Body of pancreas (tissue), 1 donor: ENCODE measurements at regions not wholly inside any gene's neighbourhood (a gene's known extent, or its start where the extent isn't known, plus 50 kb on each side); places are given as distances from the start of the nearest gene placed in this dataset. TPM values are rescaled to one million over a fixed set of nuclear protein-coding genes. Genes with fewer than 3 reads are reported as not detected.

Experiments used
- small RNA-seq: library from RNA; depleted of rRNA; stranded (forward); fragments of <200 nt; gene quantifications from one replicate; pipeline ENCODE3, GENCODE V24; 2016

Small RNAs in the stretch of these regions (small RNA-seq; reads per million reads assigned to genes)
- not detected for gene RF01848
